HG02642 (cell line): ENCODE measurements at regions not wholly inside any gene's neighbourhood (a gene's known extent, or its start where the extent isn't known, plus 50 kb on each side); places are given as distances from the start of the nearest gene placed in this dataset.

Experiments
- ATAC-seq: cut with Tn5 transposase; IDR thresholded peaks from one replicate; pipeline ENCODE4 v1.9.1; 2021; ENCODE audit warnings: mild to moderate bottlenecking; ENCODE audit not compliant: unreplicated experiment, poor library complexity

DNA sequence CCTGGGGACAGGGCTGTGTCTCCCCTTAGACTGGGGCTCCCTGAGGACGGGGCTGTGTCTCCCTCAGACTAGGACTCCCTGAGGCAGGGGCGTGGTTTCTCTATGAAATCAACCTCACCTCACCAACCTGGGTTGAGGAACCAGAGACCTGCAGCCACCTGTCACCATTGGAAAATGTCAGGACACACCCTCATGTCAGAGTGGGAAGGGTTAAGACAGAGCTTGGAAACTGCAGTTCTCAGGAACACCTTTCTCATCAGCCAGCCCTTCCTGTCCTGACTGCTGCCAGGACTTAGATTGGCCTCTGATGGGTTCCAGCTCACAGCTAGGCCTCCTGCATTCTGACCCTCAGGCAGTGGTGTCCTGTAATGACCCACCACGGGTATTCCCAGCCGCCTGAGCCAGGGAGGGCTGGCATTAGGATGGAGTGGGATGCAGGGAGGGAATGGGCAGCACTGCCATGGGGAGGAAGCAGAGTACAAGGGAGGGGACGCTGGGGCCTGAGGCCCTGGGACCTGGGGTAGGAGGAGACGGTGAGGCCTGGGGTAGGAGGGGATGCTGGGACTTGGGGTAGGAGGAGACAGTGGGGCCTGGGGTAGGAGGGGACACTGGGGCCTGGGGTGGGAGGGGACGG, 76.3 kb downstream of the MRPL14 start:
- no peak for ATAC-seq

DNA sequence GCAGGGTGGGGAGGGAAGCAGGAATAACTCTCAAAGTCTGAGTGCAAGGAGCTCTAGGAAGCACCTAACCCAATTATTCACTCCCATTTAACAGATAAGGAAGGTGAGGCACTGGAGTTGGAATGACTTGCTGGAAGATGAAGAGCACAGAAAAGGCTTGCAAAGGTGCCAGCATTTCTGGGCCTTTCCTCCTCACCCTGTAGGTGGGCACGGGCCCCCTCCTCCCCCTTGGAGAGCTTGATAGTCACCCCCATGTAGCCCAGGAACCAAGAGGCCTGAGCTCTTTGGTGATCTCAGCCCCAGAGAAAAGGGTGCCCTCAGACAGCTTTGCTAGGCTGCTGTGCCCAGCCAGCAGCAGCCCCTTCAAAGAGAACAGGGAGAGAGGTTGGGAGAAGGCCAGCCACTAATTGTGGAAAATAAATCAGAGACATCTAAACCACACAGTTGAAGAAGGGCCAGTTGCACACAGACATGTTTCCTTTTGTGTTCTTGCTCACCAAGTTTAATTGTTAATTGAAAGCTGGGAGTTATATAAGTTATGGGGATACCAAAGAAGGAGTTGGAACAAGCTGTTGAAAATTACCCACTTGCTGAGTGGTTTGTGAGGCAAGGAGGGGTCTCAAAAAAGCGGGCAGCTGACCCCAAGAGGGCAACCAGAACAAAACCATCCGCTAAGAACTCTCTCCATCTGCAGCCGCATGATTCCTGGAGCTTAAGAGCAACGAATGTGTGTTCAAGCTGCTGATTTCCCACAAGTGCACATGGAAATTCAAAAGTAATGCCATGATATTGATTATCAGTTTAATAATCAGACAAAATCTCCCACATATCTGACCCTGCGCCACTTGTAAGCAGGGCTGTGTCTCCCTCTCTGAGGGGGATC, 77.0 kb downstream of the MRPL14 start:
- no peak for ATAC-seq

GRCh38 chr6:44049163-44049988, 77.9 kb downstream of the MRPL14 start:
- ATAC-seq: no peak

- no peak for ATAC-seq
These were observed 79.0 kb downstream of the MRPL14 start for GRCh38 chr6:44048277-44048676.

- ATAC-seq: no peak
These were observed 79.5 kb downstream of the MRPL14 start for GRCh38 chr6:44047801-44048200.

GRCh38 chr6:44047179-44047546, 80.1 kb downstream of the MRPL14 start:
- ATAC-seq: no peak

GRCh38 chr6:44046516-44047178, 80.6 kb downstream of the MRPL14 start:
- ATAC-seq: no peak

DNA sequence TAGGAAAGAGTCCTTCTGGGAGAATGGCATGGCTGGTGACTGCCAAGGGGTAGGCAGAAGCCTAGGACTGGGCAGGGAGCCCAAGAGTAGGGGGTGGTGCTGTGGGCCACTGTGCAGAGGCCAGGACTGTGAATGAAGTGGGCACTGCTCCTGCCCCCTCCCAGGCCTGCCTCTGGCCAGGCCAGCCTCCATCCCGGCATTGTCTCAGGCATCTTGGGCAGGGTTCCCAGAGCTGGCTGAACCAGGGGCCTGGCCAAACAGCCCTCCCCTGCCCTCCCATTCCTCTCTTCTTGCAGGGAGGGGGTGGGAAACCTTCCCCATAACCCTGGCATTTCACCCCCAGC, 81.6 kb downstream of the MRPL14 start:
- no peak for ATAC-seq

DNA sequence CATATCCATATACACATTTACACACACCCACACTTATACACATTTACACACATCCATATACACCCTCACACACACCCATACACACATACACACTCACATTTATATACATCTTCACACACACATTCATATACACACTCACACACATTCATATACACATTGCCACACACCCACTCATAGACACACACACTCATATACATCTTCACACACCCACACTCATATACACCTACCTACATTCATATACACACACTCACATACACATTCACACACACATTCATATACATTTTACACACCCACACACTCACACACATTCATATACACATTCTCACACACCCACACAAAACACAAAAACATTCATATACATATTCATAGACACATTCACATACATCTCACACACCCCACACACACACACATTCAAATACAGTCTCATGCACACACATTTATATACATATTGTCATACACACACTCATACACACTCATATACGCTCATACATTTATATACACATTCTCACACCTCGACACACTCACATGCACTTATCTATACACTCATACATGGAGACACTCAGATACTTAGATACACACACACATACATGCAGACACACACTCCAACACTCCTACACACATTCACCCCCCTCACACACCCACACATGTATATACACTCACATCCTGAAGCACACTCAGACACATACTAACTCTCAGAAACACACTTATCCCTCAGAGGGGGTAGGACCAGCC, 82.1 kb downstream of the MRPL14 start:
- ATAC-seq: no peak

DNA sequence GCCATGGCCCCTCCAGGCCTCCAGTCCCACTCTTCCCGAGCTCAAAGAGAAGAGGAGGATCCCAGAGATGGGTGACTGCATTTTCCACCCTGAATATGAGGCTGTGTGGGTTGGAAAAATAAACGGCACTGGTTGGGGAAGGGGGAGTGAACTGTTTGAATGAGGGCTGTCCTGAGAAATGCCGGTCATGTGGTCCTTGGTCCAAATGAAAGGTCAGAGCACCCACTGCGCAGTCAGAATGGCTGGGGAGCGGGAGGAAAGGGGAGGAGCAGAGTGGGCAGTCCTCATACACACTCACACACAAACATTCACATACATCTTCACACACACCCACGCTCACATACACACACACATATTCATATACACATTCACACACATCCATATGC, 83.1 kb downstream of the MRPL14 start:
- no peak for ATAC-seq

DNA sequence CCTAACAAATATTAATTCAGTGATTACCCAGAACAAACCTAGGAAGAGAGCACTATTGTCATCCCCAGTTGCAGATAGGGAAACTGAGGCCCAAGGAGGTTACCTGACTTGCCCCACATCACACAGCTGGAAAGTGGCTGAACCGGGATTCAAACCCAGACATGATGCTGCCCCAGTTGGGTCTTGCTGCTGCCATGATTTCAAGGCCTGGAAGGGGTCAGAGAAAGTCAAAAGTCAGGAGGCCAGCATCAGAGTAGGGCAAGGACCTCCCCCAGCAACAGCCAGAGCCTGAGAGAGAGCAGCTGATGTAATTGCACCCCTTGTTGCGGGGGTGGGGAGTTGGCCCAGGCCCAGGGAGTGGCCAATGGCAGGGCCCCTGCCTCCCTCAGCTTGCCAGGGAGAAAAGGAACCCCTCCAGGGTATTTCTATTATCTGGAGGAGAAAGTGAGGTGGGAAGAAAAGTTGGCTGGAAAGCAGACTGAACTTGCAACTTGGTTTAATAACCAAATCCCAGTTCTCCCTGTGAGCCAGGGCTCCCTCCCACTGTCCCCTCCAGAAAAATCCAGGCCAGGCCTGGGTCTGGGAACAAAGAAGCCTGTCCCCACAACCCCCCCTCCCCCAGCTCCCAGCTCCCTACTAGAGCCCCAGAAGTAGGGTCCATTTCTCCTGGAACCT, 83.6 kb downstream of the MRPL14 start:
- ATAC-seq: no peak

GRCh38 chr6:44042989-44043478, 84.2 kb downstream of the MRPL14 start:
- ATAC-seq: no peak

- ATAC-seq: no peak
These were observed 84.8 kb downstream of the MRPL14 start for GRCh38 chr6:44042261-44042988.

GRCh38 chr6:44041461-44042260, 85.6 kb downstream of the MRPL14 start:
- ATAC-seq: no peak

DNA sequence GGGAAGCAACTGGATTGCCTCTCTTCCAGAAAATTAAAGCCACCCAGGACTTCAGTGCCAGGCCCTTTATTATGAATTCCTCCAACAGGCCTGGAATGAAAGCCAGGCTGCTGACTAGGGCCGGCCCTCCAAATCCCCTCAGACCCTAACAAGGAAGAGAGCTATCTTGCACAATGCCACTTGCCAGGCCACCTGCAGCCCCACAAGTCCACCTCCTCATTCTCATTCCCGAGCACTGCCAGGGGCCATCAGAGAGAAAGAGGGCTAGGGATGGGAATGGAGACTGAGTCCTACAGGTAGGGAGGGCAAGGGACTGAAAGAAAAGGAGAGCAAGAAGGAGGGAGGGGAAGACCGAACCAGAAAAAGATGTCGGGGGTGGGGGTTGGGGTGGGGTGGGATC, 86.5 kb downstream of the MRPL14 start:
- no peak for ATAC-seq

DNA sequence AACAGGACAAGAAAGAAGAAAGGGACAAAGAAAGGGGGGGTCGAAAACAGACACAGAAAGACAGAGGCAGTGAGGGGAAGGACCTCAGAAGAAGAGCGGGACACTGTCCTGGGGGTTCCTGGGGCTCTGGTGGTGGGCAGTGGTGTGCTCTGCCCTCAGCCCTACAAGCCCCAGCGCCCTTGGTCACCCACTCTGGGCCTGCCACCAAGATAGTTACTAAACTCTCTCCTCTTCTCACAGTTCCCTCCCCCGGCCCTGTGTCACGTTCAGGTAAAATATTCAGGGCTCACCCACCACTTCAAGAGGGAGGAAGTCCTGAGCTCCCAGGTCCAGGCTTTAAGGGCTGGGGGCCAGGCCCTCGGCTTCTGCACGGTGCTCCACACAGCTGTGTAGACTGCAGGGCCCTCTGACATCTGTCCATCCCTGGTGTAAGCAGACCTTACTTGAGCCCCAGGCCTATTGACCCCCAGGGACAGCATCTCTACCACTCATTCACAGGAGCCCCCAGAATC, 87.4 kb downstream of the MRPL14 start:
- no peak for ATAC-seq

GRCh38 chr6:44039191-44039719, 88.0 kb downstream of the MRPL14 start:
- ATAC-seq: no peak
